ENCODE measurements at regions not wholly inside any gene's neighbourhood (a gene's known extent, or its start where the extent isn't known, plus 50 kb on each side); places are given as distances from the start of the nearest gene placed in this dataset.

- DNase-seq: no peak
Measured at GRCh38 chr22:47552541-47553205, 790.2 kb downstream of the TBC1D22A start.

GRCh38 chr22:47552024-47552423 is 789.6 kb downstream of the TBC1D22A start:
- DNase-seq: no peak

GRCh38 chr22:47551431-47551775 is 789.0 kb downstream of the TBC1D22A start:
- no peak for DNase-seq

- DNase-seq: no peak
Measured at GRCh38 chr22:47550524-47551430, 788.3 kb downstream of the TBC1D22A start.

- DNase-seq: no peak
Measured at GRCh38 chr22:47549741-47550340, 787.4 kb downstream of the TBC1D22A start.

- no peak for DNase-seq
Measured at GRCh38 chr22:47548953-47549740, 786.7 kb downstream of the TBC1D22A start.

GRCh38 chr22:47547881-47548650 is 785.6 kb downstream of the TBC1D22A start:
- no peak for DNase-seq

GRCh38 chr22:47547239-47547661 is 784.8 kb downstream of the TBC1D22A start:
- no peak for DNase-seq

- no peak for DNase-seq
Measured at GRCh38 chr22:47544696-47545095, 782.2 kb downstream of the TBC1D22A start.

GRCh38 chr22:47543447-47543846 is 781.0 kb downstream of the TBC1D22A start:
- no peak for DNase-seq

GRCh38 chr22:47540011-47540410 is 777.6 kb downstream of the TBC1D22A start:
- DNase-seq: no peak

- no peak for DNase-seq
Measured at GRCh38 chr22:47539374-47539773, 776.9 kb downstream of the TBC1D22A start.

GRCh38 chr22:47535681-47536080 is 773.2 kb downstream of the TBC1D22A start:
- DNase-seq: no peak

- no peak for DNase-seq
Measured at GRCh38 chr22:47534804-47535410, 772.5 kb downstream of the TBC1D22A start.

GRCh38 chr22:47533961-47534803 is 771.7 kb downstream of the TBC1D22A start:
- no peak for DNase-seq

GRCh38 chr22:47517062-47517461 is 754.6 kb downstream of the TBC1D22A start:
- no peak for DNase-seq

- no peak for DNase-seq
Measured at GRCh38 chr22:47515384-47516125, 753.1 kb downstream of the TBC1D22A start.

- DNase-seq: no peak
Measured at GRCh38 chr22:47512617-47513016, 750.2 kb downstream of the TBC1D22A start.

- no peak for DNase-seq
Measured at GRCh38 chr22:47504962-47505361, 742.5 kb downstream of the TBC1D22A start.

GRCh38 chr22:47498969-47499495 is 736.6 kb downstream of the TBC1D22A start:
- DNase-seq: no peak
